Peyer's patch (tissue), 4 donors: ENCODE measurements at regions not wholly inside any gene's neighbourhood (a gene's known extent, or its start where the extent isn't known, plus 50 kb on each side); places are given as distances from the start of the nearest gene placed in this dataset.

Experiments
- POLR2A ChIP-seq, 2 donors: fragments of 450-650 bp; IDR thresholded peaks; one replicate each; pipeline ENCODE4 v1.5.1; 2017; ENCODE audit warnings: antibody characterized with exemption in 2 of 2, mild to moderate bottlenecking in 2 of 2, moderate library complexity in 2 of 2
- TF ChIP-seq, protein P1 (sequence below), 6 experiments: fragments of 450-650 bp in 4 of 6; fragments of 200-600 bp in 2 of 6; sonication (generic) in 1 of 6; IDR thresholded peaks; one replicate each; pipeline ENCODE4 v1.5.1; 2017 to 2019; ENCODE audit warnings: antibody characterized with exemption in 6 of 6, mild to moderate bottlenecking in 3 of 6, moderate library complexity in 1 of 6

DNA sequence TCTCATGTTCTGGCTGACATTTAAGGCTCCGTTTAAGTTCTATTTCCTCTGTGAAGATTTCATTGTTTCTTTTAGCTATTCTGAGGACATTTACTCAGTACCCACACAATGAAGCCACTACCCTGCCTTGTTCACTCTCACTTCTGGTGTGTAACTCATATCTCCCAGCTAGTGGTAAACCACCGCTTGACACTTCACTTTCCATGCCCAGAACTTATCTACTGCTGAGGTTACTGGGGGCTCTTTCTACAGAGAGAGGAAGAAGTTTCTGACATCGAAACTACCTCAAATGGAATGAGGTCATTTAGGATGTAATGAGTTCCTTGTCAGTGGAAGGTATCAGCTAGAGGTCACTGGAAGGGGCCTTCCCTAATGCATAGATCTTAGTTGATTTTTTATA, 501.5 kb downstream of the DMAC1 start:
- TF ChIP-seq, protein P1, sequence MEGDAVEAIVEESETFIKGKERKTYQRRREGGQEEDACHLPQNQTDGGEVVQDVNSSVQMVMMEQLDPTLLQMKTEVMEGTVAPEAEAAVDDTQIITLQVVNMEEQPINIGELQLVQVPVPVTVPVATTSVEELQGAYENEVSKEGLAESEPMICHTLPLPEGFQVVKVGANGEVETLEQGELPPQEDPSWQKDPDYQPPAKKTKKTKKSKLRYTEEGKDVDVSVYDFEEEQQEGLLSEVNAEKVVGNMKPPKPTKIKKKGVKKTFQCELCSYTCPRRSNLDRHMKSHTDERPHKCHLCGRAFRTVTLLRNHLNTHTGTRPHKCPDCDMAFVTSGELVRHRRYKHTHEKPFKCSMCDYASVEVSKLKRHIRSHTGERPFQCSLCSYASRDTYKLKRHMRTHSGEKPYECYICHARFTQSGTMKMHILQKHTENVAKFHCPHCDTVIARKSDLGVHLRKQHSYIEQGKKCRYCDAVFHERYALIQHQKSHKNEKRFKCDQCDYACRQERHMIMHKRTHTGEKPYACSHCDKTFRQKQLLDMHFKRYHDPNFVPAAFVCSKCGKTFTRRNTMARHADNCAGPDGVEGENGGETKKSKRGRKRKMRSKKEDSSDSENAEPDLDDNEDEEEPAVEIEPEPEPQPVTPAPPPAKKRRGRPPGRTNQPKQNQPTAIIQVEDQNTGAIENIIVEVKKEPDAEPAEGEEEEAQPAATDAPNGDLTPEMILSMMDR (IDR thresholded peaks at IDR 0.05) = no peak
- TF ChIP-seq POLR2A (IDR thresholded peaks at IDR 0.05) = no peak
